Neural crest cell (in vitro differentiated cells): ENCODE measurements at regions not wholly inside any gene's neighbourhood (a gene's known extent, or its start where the extent isn't known, plus 50 kb on each side); places are given as distances from the start of the nearest gene placed in this dataset.

ENCODE experiments used
- DNase-seq: peaks from one replicate; pipeline ENCODE4 v3.0.0; 2021; ENCODE audit warnings: low read depth, mixed read lengths, low spot score
- H3K27ac Mint-ChIP-seq: one replicate; pipeline ENCODE4 v1.8.0; 2021; ENCODE audit warnings: mild to moderate bottlenecking, mixed read lengths; ENCODE audit not compliant: unreplicated experiment
- H3K27me3 Mint-ChIP-seq: 2 replicates; pipeline ENCODE4 v1.8.0; 2021; ENCODE audit warnings: low read depth, mild to moderate bottlenecking, mixed read lengths
- H3K36me3 Mint-ChIP-seq: 2 replicates; pipeline ENCODE4 v1.8.0; 2021; ENCODE audit warnings: low read depth, mild to moderate bottlenecking, mixed read lengths
- H3K4me1 Mint-ChIP-seq: 2 replicates; pipeline ENCODE4 v1.8.0; 2021; ENCODE audit warnings: mixed read lengths
- H3K4me3 Mint-ChIP-seq: one replicate; pipeline ENCODE4 v1.8.0; 2021; ENCODE audit warnings: mild to moderate bottlenecking, mixed read lengths
- H3K9me3 Mint-ChIP-seq: 2 replicates; pipeline ENCODE4 v1.8.0; 2021; ENCODE audit warnings: mixed read lengths
- CTCF ChIP-seq: fragments of 200-600 bp; sonication (generic); conservative IDR thresholded peaks from 2 replicates; pipeline ENCODE4 v1.5.0; 2021; ENCODE audit warnings: antibody characterized with exemption, mild to moderate bottlenecking

GRCh38 chr2:140178234-140178633 lies 1398.0 kb upstream of the NXPH2 start:
- TF ChIP-seq CTCF, result no peak
- Mint-ChIP-seq H3K27ac (no peak overlapping the region), H3K4me3 (no peak overlapping the region), H3K4me1 (no peaks in the 10 kb centered on the region), H3K27me3 (no peaks in the 10 kb centered on the region), H3K9me3 (peaks cover 2% of the 10 kb centered on the region), H3K36me3 (no peaks in the 10 kb centered on the region)
- DNase-seq, result no peak

- H3K27ac Mint-ChIP-seq, result no peak overlapping the region
- H3K36me3 Mint-ChIP-seq, result no peaks in the 10 kb centered on the region
- H3K27me3 Mint-ChIP-seq, result no peaks in the 10 kb centered on the region
- DNase-seq, result no peak
- peaks cover 2% of the 10 kb centered on the region for H3K9me3 Mint-ChIP-seq
- TF ChIP-seq CTCF, result no peak
- no peak overlapping the region for H3K4me3 Mint-ChIP-seq
- no peaks in the 10 kb centered on the region for H3K4me1 Mint-ChIP-seq
Measured at GRCh38 chr2:140177086-140177485, 1396.9 kb upstream of the NXPH2 start.

- Mint-ChIP-seq H3K4me3 (no peak overlapping the region), H3K9me3 (peaks cover 2% of the 10 kb centered on the region), H3K27ac (no peak overlapping the region), H3K4me1 (no peaks in the 10 kb centered on the region), H3K27me3 (no peaks in the 10 kb centered on the region), H3K36me3 (no peaks in the 10 kb centered on the region)
- no peak for TF ChIP-seq CTCF
- DNase-seq, result no peak
Measured at GRCh38 chr2:140173790-140174189, 1393.6 kb upstream of the NXPH2 start.

- no peak overlapping the region for H3K4me3 Mint-ChIP-seq
- no peak overlapping the region for H3K27ac Mint-ChIP-seq
- no peak for TF ChIP-seq CTCF
Measured at GRCh38 chr2:140164449-140164848, 1384.3 kb upstream of the NXPH2 start.

GRCh38 chr2:140158259-140158658 lies 1378.1 kb upstream of the NXPH2 start:
- no peak overlapping the region for H3K4me3 Mint-ChIP-seq
- DNase-seq, result no peak
- no peaks in the 10 kb centered on the region for H3K36me3 Mint-ChIP-seq
- no peaks in the 10 kb centered on the region for H3K27me3 Mint-ChIP-seq
- TF ChIP-seq CTCF, result no peak
- no peak overlapping the region for H3K27ac Mint-ChIP-seq
- peaks cover 5% of the 10 kb centered on the region for H3K4me1 Mint-ChIP-seq
- H3K9me3 Mint-ChIP-seq, result peaks cover 11% of the 10 kb centered on the region

More at GRCh38 chr2:140164449-140164848, 1384.3 kb upstream of the NXPH2 start:
- H3K9me3 Mint-ChIP-seq, result peaks cover 8% of the 10 kb centered on the region
- no peak for DNase-seq
- no peaks in the 10 kb centered on the region for H3K4me1 Mint-ChIP-seq
- H3K36me3 Mint-ChIP-seq, result no peaks in the 10 kb centered on the region
- H3K27me3 Mint-ChIP-seq, result no peaks in the 10 kb centered on the region

GRCh38 chr2:140157816-140158215 lies 1377.6 kb upstream of the NXPH2 start:
- TF ChIP-seq CTCF, result no peak
- H3K36me3 Mint-ChIP-seq, result no peaks in the 10 kb centered on the region
- H3K4me3 Mint-ChIP-seq, result no peak overlapping the region
- peaks cover 5% of the 10 kb centered on the region for H3K4me1 Mint-ChIP-seq
- no peaks in the 10 kb centered on the region for H3K27me3 Mint-ChIP-seq
- DNase-seq, result no peak
- peaks cover 11% of the 10 kb centered on the region for H3K9me3 Mint-ChIP-seq
- H3K27ac Mint-ChIP-seq, result no peak overlapping the region
